Endothelial cell of umbilical vein (primary cell): ENCODE measurements at regions not wholly inside any gene's neighbourhood (a gene's known extent, or its start where the extent isn't known, plus 50 kb on each side); places are given as distances from the start of the nearest gene placed in this dataset.

Source experiments
- CTCF ChIP-seq, 2 donors: IDR thresholded peaks; 1 replicate in 1 of 2; 2 replicates in 1 of 2; pipeline ENCODE4 v1.5.1; 2011; ENCODE audit warnings: low read length in 2 of 2, mild to moderate bottlenecking in 2 of 2, moderate library complexity in 2 of 2, control low read depth in 1 of 2, inconsistent platforms in 1 of 2, low read depth in 1 of 2; ENCODE audit not compliant: insufficient read depth in 1 of 2; ENCODE audit errors: extremely low read depth in 1 of 2
- POLR2A ChIP-seq: IDR thresholded peaks from 2 replicates; pipeline ENCODE4 v1.6.1; 2012; ENCODE audit warnings: low read depth, mild to moderate bottlenecking, control low read depth, low read length
- POLR2AphosphoS5 ChIP-seq: IDR thresholded peaks from 2 replicates; pipeline ENCODE4 v1.6.1; 2012; ENCODE audit warnings: low read depth, mild to moderate bottlenecking, control low read depth, low read length, moderate library complexity; ENCODE audit not compliant: insufficient read depth

- TF ChIP-seq POLR2A (no peak), CTCF (IDR thresholded peaks at IDR 0.05; ENCODE audit: extremely low read depth in 1 of 2, insufficient read depth in 1 of 2, low read depth in 1 of 2, low read length in 2 of 2) (no peak), POLR2AphosphoS5 (no peak)
Observed at GRCh38 chr5:99775189-99775588, 760.0 kb upstream of the FAM174A start.
